H1 (cell line): ENCODE measurements at regions not wholly inside any gene's neighbourhood (a gene's known extent, or its start where the extent isn't known, plus 50 kb on each side); places are given as distances from the start of the nearest gene placed in this dataset.

Experiments used
- CTCF ChIA-PET: fragments of 300-600 bp; sonication (Branson Sonifier 250); formaldehyde crosslinking; loops from one replicate; lab custom pipeline; 2021; ENCODE audit not compliant: partially characterized antibody; lab: Charles Lee
- POLR2A ChIA-PET: fragments of 300-600 bp; sonication (Branson Sonifier 250); formaldehyde crosslinking; loops from one replicate; lab custom pipeline; 2021; ENCODE audit warnings: inconsistent platforms; ENCODE audit not compliant: partially characterized antibody; lab: Charles Lee
- DNase-seq, 2 experiments: peaks; one replicate each; pipeline versions ENCODE4 v3.0.0 to v3.0.0-alpha.2; 2010 to 2022; ENCODE audit warnings: low spot score in 2 of 2, low read depth in 1 of 2, mixed read lengths in 1 of 2
- FAIRE-seq: peaks from 2 replicates; lab custom pipeline; 2011; peaks lifted over from hg19 to GRCh38; lab: Jason Lieb, UNC
- H2AFZ ChIP-seq: 2 replicates; pipeline ENCODE4 v1.8.1; 2012; ENCODE audit warnings: low read length, inconsistent platforms
- H2AK5ac ChIP-seq: 2 replicates; pipeline ENCODE4 v1.6.1; 2013; ENCODE audit warnings: low read depth, low read length
- H2BK120ac ChIP-seq: replicated peaks from 2 replicates; pipeline ENCODE3; 2013; ENCODE audit warnings: low read depth, low read length, inconsistent platforms
- H2BK12ac ChIP-seq: 2 replicates; pipeline ENCODE4 v1.6.1; 2013; ENCODE audit warnings: low read depth, low read length
- H2BK15ac ChIP-seq: 2 replicates; pipeline ENCODE4 v1.6.1; 2013; ENCODE audit warnings: low read length
- H2BK20ac ChIP-seq: 2 replicates; pipeline ENCODE4 v1.6.1; 2013; ENCODE audit warnings: low read length
- H2BK5ac ChIP-seq: 2 replicates; pipeline ENCODE4 v1.6.1; 2013; ENCODE audit warnings: low read depth, low read length
- H3K14ac ChIP-seq: 2 replicates; pipeline ENCODE4 v1.6.1; 2013; ENCODE audit warnings: inconsistent platforms; ENCODE audit not compliant: insufficient read length
- H3K18ac ChIP-seq: 2 replicates; pipeline ENCODE4 v1.6.1; 2013; ENCODE audit warnings: low read length; ENCODE audit errors: extremely low read depth
- H3K23ac ChIP-seq: 2 replicates; pipeline ENCODE4 v1.6.1; 2013; ENCODE audit warnings: inconsistent platforms; ENCODE audit not compliant: insufficient read length
- H3K23me2 ChIP-seq: 2 replicates; pipeline ENCODE4 v1.6.1; 2013; ENCODE audit warnings: low read depth, low read length
- H3K27ac ChIP-seq: 2 replicates; pipeline ENCODE4 v1.6.1; 2011; ENCODE audit warnings: low read depth, low read length, inconsistent platforms
- H3K27me3 ChIP-seq, 4 experiments: replicated peaks in 1 of 4; 1 replicate in 1 of 4; 2 replicates in 3 of 4; pipeline versions ENCODE4 v1.6.1 to v1.8.1; 2011 to 2013; ENCODE audit warnings: low read length in 3 of 4, mild to moderate bottlenecking in 3 of 4, inconsistent platforms in 2 of 4, mixed read lengths in 2 of 4, moderate library complexity in 1 of 4; ENCODE audit not compliant: control insufficient read depth in 3 of 4, insufficient read depth in 3 of 4; ENCODE audit errors: extremely low read depth in 1 of 4
- H3K36me3 ChIP-seq, 4 experiments: 2 replicates each; pipeline versions ENCODE4 v1.6.1 to v1.8.1; 2011 to 2013; ENCODE audit warnings: mild to moderate bottlenecking in 4 of 4, low read length in 3 of 4, moderate library complexity in 2 of 4, control low read depth in 1 of 4, inconsistent platforms in 1 of 4; ENCODE audit not compliant: insufficient read depth in 4 of 4, control insufficient read depth in 2 of 4
- H3K4ac ChIP-seq: replicated peaks from 2 replicates; pipeline ENCODE3; 2013; ENCODE audit warnings: low read length, low read depth, mixed read lengths, inconsistent platforms; ENCODE audit not compliant: insufficient read length
- H3K4me1 ChIP-seq, 4 experiments: replicated peaks in 1 of 4; 1 replicate in 1 of 4; 2 replicates in 3 of 4; pipeline versions ENCODE4 v1.6.1 to v1.8.1; 2011 to 2013; ENCODE audit warnings: low read length in 3 of 4, inconsistent platforms in 2 of 4, mixed read lengths in 1 of 4; ENCODE audit not compliant: insufficient read depth in 4 of 4, control insufficient read depth in 3 of 4
- H3K4me2 ChIP-seq, 2 experiments: 2 replicates each; pipeline versions ENCODE4 v1.6.1 to v1.8.1; 2011 to 2013; ENCODE audit warnings: low read depth in 2 of 2, low read length in 2 of 2, control low read depth in 1 of 2, inconsistent platforms in 1 of 2, mild to moderate bottlenecking in 1 of 2; ENCODE audit not compliant: insufficient read depth in 1 of 2
- H3K4me3 ChIP-seq, 4 experiments: fragments of 200-600, 300-600 bp in 1 of 4; sonication (generic), shearing (Covaris generic), sonication (Bioruptor Twin) in 1 of 4; 2 replicates each; pipeline versions ENCODE4 v1.5.1 to v1.8.1; 2011 to 2016; ENCODE audit warnings: low read length in 4 of 4, low read depth in 3 of 4, control low read depth in 2 of 4, inconsistent platforms in 2 of 4, mild to moderate bottlenecking in 2 of 4, mixed read lengths in 1 of 4, moderate library complexity in 1 of 4; ENCODE audit not compliant: insufficient read depth in 2 of 4; ENCODE audit errors: extremely low read depth in 1 of 4
- H3K56ac ChIP-seq: replicated peaks from 2 replicates; pipeline ENCODE3; 2013; ENCODE audit warnings: low read depth, mild to moderate bottlenecking, mixed read lengths, low read length, inconsistent platforms; ENCODE audit not compliant: insufficient read length
- H3K79me1 ChIP-seq: 2 replicates; pipeline ENCODE4 v1.6.1; 2013; ENCODE audit warnings: low read depth, low read length, control low read depth
- H3K79me2 ChIP-seq, 2 experiments: 2 replicates each; pipeline versions ENCODE4 v1.6.1 to v1.8.1; 2012 to 2013; ENCODE audit warnings: low read length in 2 of 2, mild to moderate bottlenecking in 2 of 2, inconsistent platforms in 1 of 2; ENCODE audit not compliant: insufficient read depth in 2 of 2, control insufficient read depth in 1 of 2
- H3K9ac ChIP-seq, 4 experiments: replicated peaks in 1 of 4; 1 replicate in 1 of 4; 2 replicates in 3 of 4; pipeline versions ENCODE4 v1.6.1 to v1.8.1; 2011 to 2013; ENCODE audit warnings: low read depth in 3 of 4, low read length in 3 of 4, control low read depth in 2 of 4, mild to moderate bottlenecking in 2 of 4, moderate library complexity in 2 of 4, inconsistent platforms in 1 of 4; ENCODE audit errors: extremely low read depth in 1 of 4
- H3K9me3 ChIP-seq, 2 experiments: 2 replicates each; pipeline versions ENCODE4 v1.6.1 to v1.8.1; 2012 to 2013; ENCODE audit warnings: mild to moderate bottlenecking in 2 of 2, moderate library complexity in 2 of 2, control low read depth in 1 of 2, inconsistent platforms in 1 of 2, low read depth in 1 of 2, low read length in 1 of 2, mixed read lengths in 1 of 2; ENCODE audit not compliant: insufficient read depth in 2 of 2
- H4K20me1 ChIP-seq, 2 experiments: replicated peaks in 1 of 2; 2 replicates each; pipeline versions ENCODE3 to v1.8.1; 2011 to 2013; ENCODE audit warnings: inconsistent platforms in 2 of 2, low read length in 2 of 2, mild to moderate bottlenecking in 1 of 2; ENCODE audit not compliant: insufficient read depth in 2 of 2, control insufficient read depth in 1 of 2
- H4K5ac ChIP-seq: 2 replicates; pipeline ENCODE4 v1.6.1; 2013; ENCODE audit warnings: low read length, low read depth, mixed read lengths, inconsistent platforms; ENCODE audit not compliant: insufficient read length
- H4K8ac ChIP-seq: 2 replicates; pipeline ENCODE4 v1.8.0; 2013; ENCODE audit warnings: mild to moderate bottlenecking, moderate library complexity, low read length, inconsistent platforms; ENCODE audit not compliant: insufficient read depth; ENCODE audit errors: extremely low read depth
- H4K91ac ChIP-seq: replicated peaks from 2 replicates; pipeline ENCODE3; 2013; ENCODE audit warnings: low read length, mixed read lengths, inconsistent platforms; ENCODE audit not compliant: insufficient read length
- BCL11A ChIP-seq, 2 experiments: IDR thresholded peaks; one replicate each; pipeline ENCODE4 v1.6.1; 2011; ENCODE audit warnings: low read depth in 2 of 2, low read length in 2 of 2, mild to moderate bottlenecking in 2 of 2
- GTF2F1 ChIP-seq: IDR thresholded peaks from 2 replicates; pipeline ENCODE4 v1.6.1; 2012; ENCODE audit warnings: low read depth, low read length, improper control_type of control experiment, borderline replicate concordance
- KDM1A ChIP-seq: fragments of 200-600, 300-600 bp; sonication (generic); IDR thresholded peaks from 2 replicates; pipeline ENCODE4 v1.7.1; 2016; ENCODE audit warnings: mild to moderate bottlenecking, low read length, borderline replicate concordance
- WGBS, 2 experiments: shearing (Covaris generic) in 1 of 2; methylation state at CpG; one replicate each; pipeline versions ENCODE4 v1.1.6 to v1.1.7; 2013 to 2015; ENCODE audit warnings: low lambda C conversion rate in 2 of 2, mixed read lengths in 2 of 2, inconsistent platforms in 1 of 2, low coverage in 1 of 2, missing lambda C conversion rate in 1 of 2; ENCODE audit not compliant: insufficient replicate concordance in 2 of 2, insufficient coverage in 1 of 2, insufficient read length in 1 of 2; ENCODE audit errors: extremely low coverage in 1 of 2, missing lambda C conversion rate in 1 of 2; 5-methylcytosine and 5-hydroxymethylcytosine counted together

GRCh38 chr6:222468-222867, 69.8 kb upstream of the DUSP22 start:
- H2BK15ac ChIP-seq, result no peak overlapping the region
- no peak for DNase-seq
- H3K36me3 ChIP-seq, result no peaks in the 10 kb centered on the region
- H3K14ac ChIP-seq, result no peak overlapping the region
- no peaks in the 10 kb centered on the region for H3K9me3 ChIP-seq
- H3K27me3 ChIP-seq, result peaks cover 0 to 2% (median 0%) of the 10 kb centered on the region in 4 experiments; a peak in 1 of 7 replicates
- H3K79me2 ChIP-seq, result no peaks in the 10 kb centered on the region
- TF ChIP-seq KDM1A (no peak), GTF2F1 (no peak), BCL11A (IDR thresholded peaks at IDR 0.05; ENCODE audit: low read depth in 2 of 2, low read length in 2 of 2) (no peak)
- no peak overlapping the region for H2AFZ ChIP-seq
- no peak overlapping the region for H3K9ac ChIP-seq
- H3K4me2 ChIP-seq, result no peak overlapping the region
- no peak overlapping the region for H3K56ac ChIP-seq
- no peak overlapping the region for H4K91ac ChIP-seq
- no peak overlapping the region for H3K18ac ChIP-seq
- H3K23me2 ChIP-seq, result no peaks in the 10 kb centered on the region
- ChIA-PET CTCF (interaction anchor here (0.7 to 1.6 kb wide), 3 partner anchors 10 to 130 kb away, joined by 3 to 5 read pairs (median 4); no protein-coding TSS in a partner anchor), POLR2A (interaction anchor here (1.1 kb wide), 1 partner anchor 77 kb away, joined by 4 read pairs; no protein-coding TSS in a partner anchor)
- H4K5ac ChIP-seq, result no peak overlapping the region
- no peak overlapping the region for H2BK20ac ChIP-seq
- no peak overlapping the region for H2AK5ac ChIP-seq
- H2BK120ac ChIP-seq, result no peak overlapping the region
- WGBS, 2 experiments, result 98% methylated on average over 5 of the region's 5 CpGs; no CpG with 5 or more reads in 1 of the 2 experiments
- H3K79me1 ChIP-seq, result no peaks in the 10 kb centered on the region
- H2BK5ac ChIP-seq, result no peak overlapping the region
- no peak overlapping the region for H4K8ac ChIP-seq
- no peak overlapping the region for H3K4ac ChIP-seq
- no peaks in the 10 kb centered on the region for H4K20me1 ChIP-seq
- no peak for FAIRE-seq
- H3K27ac ChIP-seq, result no peak overlapping the region
- peaks cover 2 to 6% (median 5%) of the 10 kb centered on the region in 4 experiments; a peak in 5 of 7 replicates for H3K4me1 ChIP-seq
- H3K4me3 ChIP-seq, result no peak overlapping the region
- H3K23ac ChIP-seq, result no peak overlapping the region
- H2BK12ac ChIP-seq, result no peak overlapping the region
